ENCODE measurements at regions not wholly inside any gene's neighbourhood (a gene's known extent, or its start where the extent isn't known, plus 50 kb on each side); places are given as distances from the start of the nearest gene placed in this dataset.

DNA sequence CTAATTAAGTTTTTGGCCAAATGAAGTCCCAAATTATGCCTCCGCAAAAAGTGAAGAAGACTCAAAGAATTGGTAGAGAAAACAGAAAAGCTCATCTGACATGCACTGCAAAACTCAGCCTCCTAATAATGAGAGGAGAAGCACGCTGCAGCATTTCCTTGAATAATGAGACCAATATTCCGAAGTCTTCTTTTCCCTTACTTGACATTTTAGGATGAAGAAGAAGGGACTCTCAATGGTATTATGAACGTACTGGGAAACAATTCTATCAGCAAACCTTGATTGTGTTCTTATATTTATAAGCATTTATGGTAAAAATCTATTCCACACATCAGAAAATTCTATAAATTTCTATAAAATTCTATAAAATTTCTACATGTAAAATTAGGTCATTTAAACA is 733.9 kb upstream of the ACVR2A start:
- no peak overlapping the region for H4K8ac ChIP-seq (replicated peaks; ENCODE audit: insufficient read length, low read depth, low read length)
- H3K4me1 ChIP-seq (ENCODE audit: insufficient read depth, low read length) = no peaks in the 10 kb centered on the region; the same call in 1 of the 2 replicates
- H2AK5ac ChIP-seq (ENCODE audit: insufficient read length, low read length) = no peak overlapping the region
- Mint-ChIP-seq H3K4me3 (no peak overlapping the region), H3K27ac (no peak overlapping the region), H3K4me1 (peaks cover 10 to 11% of the 10 kb centered on the region in 2 experiments; a peak in 3 of 4 replicates), H3K27me3 (ENCODE audit: low read depth) (no peaks in the 10 kb centered on the region), H3K9me3 (no peaks in the 10 kb centered on the region; a peak in 1 of 5 replicates), H3K36me3 (ENCODE audit: insufficient read depth in 1 of 3, low read depth in 3 of 3) (no peaks in the 10 kb centered on the region)
- no peak overlapping the region for H3K4me2 ChIP-seq (ENCODE audit: insufficient read depth, insufficient read length, low read length)
- DNase-seq = no peak
- H2BK20ac ChIP-seq (ENCODE audit: low read depth, low read length, poor library complexity, severe bottlenecking) = no peak overlapping the region
- H3K9me3 ChIP-seq (ENCODE audit: control insufficient read depth, low read depth, low read length) = no peaks in the 10 kb centered on the region
- no peak overlapping the region for H3K14ac ChIP-seq (ENCODE audit: insufficient read depth, low read length)
- no peaks in the 10 kb centered on the region for H4K20me1 ChIP-seq (ENCODE audit: control insufficient read depth, insufficient read depth, insufficient read length)
- no peak overlapping the region for H3K9ac ChIP-seq (ENCODE audit: extremely low read depth, insufficient read length, low read length)
- no peaks in the 10 kb centered on the region for H3K23me2 ChIP-seq (ENCODE audit: insufficient read length, low read depth, low read length, poor library complexity, severe bottlenecking)
- no peaks in the 10 kb centered on the region for H3K79me2 ChIP-seq (ENCODE audit: insufficient read depth, low read length)
- H2BK15ac ChIP-seq (ENCODE audit: low read depth, low read length) = no peak overlapping the region
- H2BK5ac ChIP-seq (ENCODE audit: insufficient read length, low read length) = no peak overlapping the region
- no peak overlapping the region for H2BK12ac ChIP-seq (ENCODE audit: insufficient read length, low read depth, low read length)
- H3K4ac ChIP-seq (ENCODE audit: low read depth, low read length) = no peak overlapping the region
- TF ChIP-seq, protein P1, sequence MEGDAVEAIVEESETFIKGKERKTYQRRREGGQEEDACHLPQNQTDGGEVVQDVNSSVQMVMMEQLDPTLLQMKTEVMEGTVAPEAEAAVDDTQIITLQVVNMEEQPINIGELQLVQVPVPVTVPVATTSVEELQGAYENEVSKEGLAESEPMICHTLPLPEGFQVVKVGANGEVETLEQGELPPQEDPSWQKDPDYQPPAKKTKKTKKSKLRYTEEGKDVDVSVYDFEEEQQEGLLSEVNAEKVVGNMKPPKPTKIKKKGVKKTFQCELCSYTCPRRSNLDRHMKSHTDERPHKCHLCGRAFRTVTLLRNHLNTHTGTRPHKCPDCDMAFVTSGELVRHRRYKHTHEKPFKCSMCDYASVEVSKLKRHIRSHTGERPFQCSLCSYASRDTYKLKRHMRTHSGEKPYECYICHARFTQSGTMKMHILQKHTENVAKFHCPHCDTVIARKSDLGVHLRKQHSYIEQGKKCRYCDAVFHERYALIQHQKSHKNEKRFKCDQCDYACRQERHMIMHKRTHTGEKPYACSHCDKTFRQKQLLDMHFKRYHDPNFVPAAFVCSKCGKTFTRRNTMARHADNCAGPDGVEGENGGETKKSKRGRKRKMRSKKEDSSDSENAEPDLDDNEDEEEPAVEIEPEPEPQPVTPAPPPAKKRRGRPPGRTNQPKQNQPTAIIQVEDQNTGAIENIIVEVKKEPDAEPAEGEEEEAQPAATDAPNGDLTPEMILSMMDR (conservative IDR thresholded peaks at IDR 0.05) = no peak
- H3K56ac ChIP-seq (ENCODE audit: insufficient read length, low read depth, low read length) = no peak overlapping the region
- H3K18ac ChIP-seq (ENCODE audit: insufficient read length, low read depth, low read length) = no peak overlapping the region
- H4K91ac ChIP-seq (ENCODE audit: insufficient read length, low read depth, low read length) = no peak overlapping the region
- no peak overlapping the region for H4K5ac ChIP-seq (ENCODE audit: insufficient read length, low read depth, low read length)
- H3T11ph ChIP-seq (ENCODE audit: low read length) = no peak overlapping the region
- no peak overlapping the region for H3K27ac ChIP-seq (ENCODE audit: insufficient read length, low read depth, low read length)
- H2AFZ ChIP-seq (ENCODE audit: low read length) = no peak overlapping the region
- no peaks in the 10 kb centered on the region for H3K79me1 ChIP-seq (ENCODE audit: insufficient read depth, low read depth, low read length, poor library complexity, severe bottlenecking)
- no peak overlapping the region for H3K23ac ChIP-seq (ENCODE audit: insufficient read length, low read depth, low read length)
- H3K27me3 ChIP-seq (ENCODE audit: insufficient read depth, low read length) = no peaks in the 10 kb centered on the region
- WGBS (ENCODE audit: extremely low coverage, insufficient read length, low lambda C conversion rate) = no CpG with 5 or more reads among the region's 4 CpGs
- H2BK120ac ChIP-seq (ENCODE audit: low read depth, low read length, poor library complexity, severe bottlenecking) = no peak overlapping the region
